OCI-LY1 (cell line): ENCODE measurements at regions not wholly inside any gene's neighbourhood (a gene's known extent, or its start where the extent isn't known, plus 50 kb on each side); places are given as distances from the start of the nearest gene placed in this dataset.

ENCODE experiments used
- H2AFZ ChIP-seq: fragments of 200-600 bp; sonication (generic), shearing (Covaris generic); 2 replicates; pipeline ENCODE4 v1.6.0; 2014; ENCODE audit warnings: antibody characterized with exemption, mild to moderate bottlenecking, low read length
- H3F3A ChIP-seq: fragments of 200-600 bp; sonication (generic), shearing (Covaris generic); 2 replicates; pipeline ENCODE4 v1.6.0; 2014; ENCODE audit warnings: mild to moderate bottlenecking, antibody characterized with exemption, low read length, moderate library complexity; ENCODE audit not compliant: insufficient read depth
- H3K27ac ChIP-seq: fragments of 200-600 bp; sonication (generic); 2 replicates; pipeline ENCODE4 v1.5.1; 2014; ENCODE audit warnings: low read length, mixed run types, mild to moderate bottlenecking, low read depth; ENCODE audit not compliant: poor library complexity, severe bottlenecking
- H3K27me3 ChIP-seq: fragments of 200-600 bp; sonication (generic); 2 replicates; pipeline ENCODE4 v1.6.0; 2014; ENCODE audit warnings: antibody characterized with exemption, mild to moderate bottlenecking, low read length, moderate library complexity; ENCODE audit not compliant: insufficient read depth
- H3K36me3 ChIP-seq: fragments of 200-600 bp; sonication (generic); 2 replicates; pipeline ENCODE4 v1.6.1; 2014; ENCODE audit warnings: mild to moderate bottlenecking, antibody characterized with exemption, low read length, moderate library complexity, mixed read lengths; ENCODE audit not compliant: insufficient read depth
- H3K4me1 ChIP-seq: fragments of 200-600 bp; sonication (generic); 2 replicates; pipeline ENCODE4 v1.5.1; 2014; ENCODE audit warnings: mild to moderate bottlenecking, low read length, moderate library complexity; ENCODE audit not compliant: insufficient read depth, severe bottlenecking
- H3K4me2 ChIP-seq: fragments of 200-600 bp; sonication (generic), shearing (Covaris generic); 2 replicates; pipeline ENCODE4 v1.6.1; 2014; ENCODE audit warnings: low read length
- H3K4me3 ChIP-seq: fragments of 200-600 bp; sonication (generic); 2 replicates; pipeline ENCODE4 v1.5.1; 2014; ENCODE audit warnings: low read length, low read depth, mild to moderate bottlenecking, mixed read lengths; ENCODE audit not compliant: poor library complexity, severe bottlenecking
- H3K79me2 ChIP-seq: fragments of 200-600 bp; shearing (Covaris generic); 2 replicates; pipeline ENCODE4 v1.6.1; 2016; ENCODE audit warnings: mixed run types, low read length, mixed read lengths; ENCODE audit not compliant: insufficient read depth
- H3K9ac ChIP-seq: fragments of 200-600 bp; sonication (generic), shearing (Covaris generic); 2 replicates; pipeline ENCODE4 v1.6.1; 2014; ENCODE audit warnings: mild to moderate bottlenecking, low read length, mixed read lengths
- H3K9me2 ChIP-seq: fragments of 200-600 bp; sonication (generic), shearing (Covaris generic); 2 replicates; pipeline ENCODE4 v1.6.1; 2014; ENCODE audit warnings: low read depth, mild to moderate bottlenecking, low read length, mixed read lengths
- H3K9me3 ChIP-seq: fragments of 200-600 bp; shearing (Covaris generic); 2 replicates; pipeline ENCODE4 v1.6.1; 2014; ENCODE audit warnings: low read length, mixed read lengths
- H4K20me1 ChIP-seq: fragments of 200-600 bp; sonication (generic), shearing (Covaris generic); 2 replicates; pipeline ENCODE4 v1.6.0; 2016; ENCODE audit warnings: mild to moderate bottlenecking, low read length; ENCODE audit not compliant: insufficient read depth
- CTCF ChIP-seq: fragments of 200-600 bp; sonication (generic), shearing (Covaris generic); IDR thresholded peaks from 2 replicates; pipeline ENCODE4 v1.5.1; 2017; ENCODE audit warnings: mild to moderate bottlenecking, antibody characterized with exemption, low read length, moderate library complexity, mixed read lengths
- EZH2 ChIP-seq: fragments of 200-600 bp; sonication (generic), shearing (Covaris generic); IDR thresholded peaks from 2 replicates; pipeline ENCODE4 v1.8.0; 2017; ENCODE audit warnings: borderline replicate concordance, mixed run types, mild to moderate bottlenecking, antibody characterized with exemption, low read length, moderate library complexity, mixed read lengths

GRCh38 chr2:180790891-180791290 is 189.5 kb upstream of the UBE2E3 start:
- no peak for TF ChIP-seq CTCF
- no peak for TF ChIP-seq EZH2
- H3K4me3 ChIP-seq = no peak overlapping the region
- no peaks in the 10 kb centered on the region for H3K9me2 ChIP-seq
- no peaks in the 10 kb centered on the region for H4K20me1 ChIP-seq
- no peaks in the 10 kb centered on the region for H3K79me2 ChIP-seq
- no peak overlapping the region for H3K27ac ChIP-seq
- no peak overlapping the region for H3K9ac ChIP-seq
- no peaks in the 10 kb centered on the region for H3F3A ChIP-seq
- H3K9me3 ChIP-seq = no peaks in the 10 kb centered on the region
- H3K36me3 ChIP-seq = no peaks in the 10 kb centered on the region
- no peak overlapping the region for H3K4me2 ChIP-seq
- H2AFZ ChIP-seq = no peak overlapping the region
- H3K27me3 ChIP-seq = no peaks in the 10 kb centered on the region
- H3K4me1 ChIP-seq = no peaks in the 10 kb centered on the region

- Histone ChIP-seq H3K4me2 (no peak overlapping the region), H3K9me3 (no peaks in the 10 kb centered on the region), H3K27me3 (no peaks in the 10 kb centered on the region), H3F3A (no peaks in the 10 kb centered on the region), H2AFZ (no peak overlapping the region), H3K9me2 (no peaks in the 10 kb centered on the region), H3K4me1 (no peaks in the 10 kb centered on the region), H3K79me2 (no peaks in the 10 kb centered on the region), H3K36me3 (no peaks in the 10 kb centered on the region), H4K20me1 (no peaks in the 10 kb centered on the region), H3K9ac (no peak overlapping the region), H3K4me3 (no peak overlapping the region), H3K27ac (no peak overlapping the region)
- TF ChIP-seq EZH2 (no peak), CTCF (no peak)
These were observed 193.1 kb upstream of the UBE2E3 start for GRCh38 chr2:180787330-180787729.

GRCh38 chr2:180781276-180781675 is 199.1 kb upstream of the UBE2E3 start:
- H3K4me1 ChIP-seq = no peaks in the 10 kb centered on the region
- H3K27me3 ChIP-seq = no peaks in the 10 kb centered on the region
- TF ChIP-seq EZH2 = no peak
- TF ChIP-seq CTCF = no peak
- H3K4me3 ChIP-seq = no peak overlapping the region
- no peaks in the 10 kb centered on the region for H3F3A ChIP-seq
- no peak overlapping the region for H2AFZ ChIP-seq
- H3K9ac ChIP-seq = no peak overlapping the region
- H3K27ac ChIP-seq = no peak overlapping the region
- no peaks in the 10 kb centered on the region for H3K9me3 ChIP-seq
- H3K36me3 ChIP-seq = no peaks in the 10 kb centered on the region
- H3K4me2 ChIP-seq = no peak overlapping the region
- no peaks in the 10 kb centered on the region for H4K20me1 ChIP-seq
- no peaks in the 10 kb centered on the region for H3K79me2 ChIP-seq
- no peaks in the 10 kb centered on the region for H3K9me2 ChIP-seq
